Muscle of leg (tissue), 3 donors: ENCODE measurements at regions not wholly inside any gene's neighbourhood (a gene's known extent, or its start where the extent isn't known, plus 50 kb on each side); places are given as distances from the start of the nearest gene placed in this dataset.

Experiments used
- DNase-seq: peaks from one replicate; pipeline ENCODE4 v3.0.0; 2013
- H3K27ac ChIP-seq: one replicate; pipeline ENCODE4 v1.5.1; 2013; ENCODE audit warnings: mild to moderate bottlenecking, low read length, control low read depth
- H3K27me3 ChIP-seq: one replicate; pipeline ENCODE4 v1.6.1; 2013; ENCODE audit warnings: low read length; ENCODE audit not compliant: control insufficient read depth, insufficient read depth
- H3K36me3 ChIP-seq: one replicate; pipeline ENCODE4 v1.6.1; 2013; ENCODE audit warnings: low read length; ENCODE audit not compliant: control insufficient read depth, insufficient read depth
- H3K4me1 ChIP-seq: one replicate; pipeline ENCODE4 v1.6.1; 2013; ENCODE audit warnings: low read length; ENCODE audit not compliant: control insufficient read depth, insufficient read depth
- H3K4me3 ChIP-seq: one replicate; pipeline ENCODE4 v1.5.1; 2013; ENCODE audit warnings: low read length, control low read depth
- H3K9me3 ChIP-seq: replicated peaks from 2 replicates; pipeline ENCODE4 v1.6.1; 2013; ENCODE audit warnings: low read depth, low read length; ENCODE audit not compliant: control insufficient read depth
- WGBS: methylation state at CpG from one replicate; pipeline ENCODE4 v1.1.5; 2013; ENCODE audit warnings: missing lambda C conversion rate; ENCODE audit not compliant: insufficient coverage; 5-methylcytosine and 5-hydroxymethylcytosine counted together

DNA sequence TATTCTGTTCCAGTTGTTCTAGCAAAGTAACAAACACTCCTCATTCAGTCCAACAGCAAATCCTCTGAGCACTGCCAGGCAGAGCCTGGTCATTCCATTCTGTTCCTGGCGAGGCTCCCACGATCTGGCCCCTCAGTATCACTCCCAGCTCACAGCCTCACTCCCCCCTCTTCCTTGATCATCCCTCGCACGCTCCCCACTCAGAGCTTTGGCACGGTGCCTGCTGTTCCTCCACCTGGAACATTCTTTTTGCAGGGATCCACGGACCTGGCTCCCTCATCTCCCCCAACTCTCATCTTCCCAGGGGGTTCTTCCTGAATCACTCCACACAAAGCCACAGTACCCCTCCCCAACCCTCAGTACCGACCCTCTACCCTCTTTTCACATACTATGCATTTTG is 192.3 kb downstream of the ATPSCKMT start:
- no peaks in the 10 kb centered on the region for H3K9me3 ChIP-seq
- 51% methylated on average over 6 of the region's 7 CpGs for WGBS
- DNase-seq: no peak
- no peak overlapping the region for H3K27ac ChIP-seq
- H3K4me3 ChIP-seq: no peak overlapping the region
- no peaks in the 10 kb centered on the region for H3K4me1 ChIP-seq
- no peaks in the 10 kb centered on the region for H3K36me3 ChIP-seq
- H3K27me3 ChIP-seq: no peaks in the 10 kb centered on the region

DNA sequence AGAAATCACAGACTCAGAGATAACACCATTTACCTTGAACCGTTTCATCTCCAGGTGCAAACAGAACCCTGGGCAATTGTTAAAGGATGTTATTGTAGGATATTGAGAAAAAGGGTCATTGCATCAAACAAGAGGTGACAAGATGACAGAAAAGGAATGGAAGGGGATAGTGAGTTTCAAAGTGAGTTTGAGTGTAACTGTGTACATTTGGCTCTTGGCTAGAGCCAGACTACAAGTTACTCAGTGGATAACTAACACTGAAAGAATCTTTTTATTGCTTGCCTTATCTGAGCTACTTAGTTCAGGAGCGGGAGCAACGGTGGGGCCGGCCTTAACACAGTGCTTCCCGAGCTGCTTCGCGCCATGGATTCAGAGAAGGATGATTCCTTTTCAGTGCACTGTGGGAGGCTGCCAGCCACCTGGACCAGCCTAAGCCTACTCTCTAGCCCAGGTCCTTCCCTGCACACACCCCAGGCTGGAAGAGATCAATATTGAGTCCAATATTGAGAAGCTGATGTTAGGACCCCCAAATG is 193.4 kb downstream of the ATPSCKMT start:
- no peaks in the 10 kb centered on the region for H3K4me1 ChIP-seq
- H3K4me3 ChIP-seq: no peak overlapping the region
- no peaks in the 10 kb centered on the region for H3K27me3 ChIP-seq
- no peak overlapping the region for H3K27ac ChIP-seq
- no CpG with 5 or more reads among the region's 7 CpGs for WGBS
- H3K9me3 ChIP-seq: peaks cover 9% of the 10 kb centered on the region
- no peak for DNase-seq
- no peaks in the 10 kb centered on the region for H3K36me3 ChIP-seq

DNA sequence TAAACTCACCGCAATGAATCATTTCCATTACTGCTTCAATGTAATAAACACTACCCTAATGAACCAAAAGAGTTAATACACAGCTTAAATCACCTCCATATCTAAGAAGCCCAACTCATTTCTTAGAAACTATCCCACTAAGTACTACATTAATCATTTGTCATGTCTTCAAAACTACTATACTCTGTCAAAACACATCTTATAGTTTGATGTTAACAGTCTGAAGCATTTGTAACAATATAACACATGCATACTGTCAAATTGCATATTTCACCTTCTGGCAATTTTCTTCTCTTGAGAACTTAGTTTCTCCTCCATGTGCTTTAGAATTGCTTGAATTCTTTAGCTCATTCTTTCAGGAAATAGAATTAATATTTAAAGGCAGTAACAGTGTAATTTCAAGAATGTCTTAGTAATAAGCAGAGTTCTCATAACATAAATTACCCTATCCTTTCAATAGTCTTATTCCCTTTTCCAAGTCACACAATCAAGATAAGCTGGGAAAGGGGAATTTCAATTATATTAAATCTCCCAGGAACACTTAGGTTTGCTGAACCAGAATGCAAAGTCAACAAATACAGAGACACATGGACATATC is 199.7 kb downstream of the ATPSCKMT start:
- H3K27me3 ChIP-seq: no peaks in the 10 kb centered on the region
- peaks cover 9% of the 10 kb centered on the region for H3K9me3 ChIP-seq
- no peak for DNase-seq
- H3K36me3 ChIP-seq: no peaks in the 10 kb centered on the region
- WGBS: no CpG with 5 or more reads among the region's 1 CpG
- H3K4me1 ChIP-seq: no peaks in the 10 kb centered on the region
- no peak overlapping the region for H3K27ac ChIP-seq
- H3K4me3 ChIP-seq: no peak overlapping the region

DNA sequence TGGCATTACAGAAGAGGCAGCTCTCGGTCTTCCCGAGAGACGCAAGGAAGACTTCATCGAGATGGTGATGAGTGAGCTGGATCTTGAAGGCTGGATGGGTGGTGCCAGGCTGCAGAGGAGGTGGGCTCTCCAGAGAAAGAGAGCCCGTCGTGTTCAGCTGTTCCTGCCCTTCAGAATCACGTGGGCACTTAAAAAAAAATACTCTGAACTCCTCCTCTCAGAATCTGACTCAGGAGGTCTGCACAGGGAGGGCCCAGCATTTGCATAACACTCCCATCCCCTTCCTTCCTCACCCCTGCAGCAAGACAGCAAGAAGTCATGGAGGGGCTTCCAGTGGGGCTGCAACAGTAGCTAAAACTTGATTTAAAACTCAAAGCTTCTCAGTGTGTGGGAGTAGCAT is 203.0 kb downstream of the ATPSCKMT start:
- Histone ChIP-seq H3K4me3 (no peak overlapping the region), H3K27me3 (no peaks in the 10 kb centered on the region), H3K27ac (no peak overlapping the region), H3K9me3 (peaks cover 4% of the 10 kb centered on the region), H3K36me3 (no peaks in the 10 kb centered on the region), H3K4me1 (no peaks in the 10 kb centered on the region)
- DNase-seq: peak; percentile 25
- WGBS: 81% methylated on average over 7 of the region's 7 CpGs

DNA sequence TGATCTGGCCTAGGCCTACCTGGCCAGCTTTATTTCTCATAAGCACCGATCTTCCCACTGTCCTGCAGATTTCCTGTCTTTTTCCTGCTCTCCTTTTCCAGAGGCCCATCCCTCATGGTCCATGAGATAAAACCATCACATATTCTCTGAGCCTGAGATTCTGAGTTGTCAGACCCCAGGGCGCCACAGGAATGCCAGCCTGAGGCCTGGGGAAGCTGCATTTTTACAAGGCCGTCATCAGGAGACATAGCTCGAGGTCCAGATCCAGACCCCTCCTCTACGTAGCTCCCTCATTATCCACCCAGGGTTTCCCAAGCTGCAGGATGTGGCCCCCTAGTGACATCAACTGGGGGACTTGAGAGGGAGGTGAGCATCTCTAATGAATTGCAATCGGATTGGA is 204.3 kb downstream of the ATPSCKMT start:
- Histone ChIP-seq H3K9me3 (no peaks in the 10 kb centered on the region), H3K27me3 (no peaks in the 10 kb centered on the region), H3K4me3 (no peak overlapping the region), H3K36me3 (no peaks in the 10 kb centered on the region), H3K4me1 (no peaks in the 10 kb centered on the region), H3K27ac (no peak overlapping the region)
- DNase-seq: no peak
- WGBS: 100% methylated on average over 1 of the region's 6 CpGs

DNA sequence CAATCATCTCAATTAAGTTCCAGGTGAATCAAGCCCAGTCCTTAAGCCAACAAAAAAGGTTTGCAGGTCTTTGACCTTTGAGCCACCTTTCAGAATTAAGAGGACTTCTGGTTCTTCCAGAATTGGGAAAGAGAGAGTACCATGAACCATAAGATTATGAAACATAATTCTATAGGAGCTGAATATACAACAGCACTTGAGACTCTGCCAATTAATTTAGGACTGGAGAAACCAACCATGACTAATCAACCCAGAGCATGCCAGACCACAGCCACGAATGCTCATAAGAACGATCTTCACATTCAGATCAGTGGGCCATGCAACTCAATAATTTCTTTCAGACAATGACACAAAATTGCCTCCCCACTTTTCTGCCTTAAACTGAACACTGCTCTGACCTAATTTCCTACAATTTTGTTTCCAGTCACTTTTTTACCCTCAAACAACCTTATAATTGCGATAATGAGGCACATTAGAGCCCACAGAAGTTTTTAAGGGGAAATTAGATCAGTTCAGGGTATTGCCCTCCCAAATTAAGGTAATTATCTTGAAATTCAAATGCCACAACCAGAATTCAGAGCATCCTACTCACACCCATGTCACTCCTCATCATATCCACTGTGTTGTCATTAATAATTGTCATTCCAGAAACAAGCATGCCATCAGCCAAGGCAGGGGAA is 213.4 kb downstream of the ATPSCKMT start:
- H3K4me1 ChIP-seq: no peaks in the 10 kb centered on the region
- H3K27me3 ChIP-seq: no peaks in the 10 kb centered on the region
- H3K27ac ChIP-seq: no peak overlapping the region
- no peaks in the 10 kb centered on the region for H3K36me3 ChIP-seq
- no peak overlapping the region for H3K4me3 ChIP-seq
- no peaks in the 10 kb centered on the region for H3K9me3 ChIP-seq
- WGBS: 88% methylated on average over 2 of the region's 3 CpGs
- no peak for DNase-seq

DNA sequence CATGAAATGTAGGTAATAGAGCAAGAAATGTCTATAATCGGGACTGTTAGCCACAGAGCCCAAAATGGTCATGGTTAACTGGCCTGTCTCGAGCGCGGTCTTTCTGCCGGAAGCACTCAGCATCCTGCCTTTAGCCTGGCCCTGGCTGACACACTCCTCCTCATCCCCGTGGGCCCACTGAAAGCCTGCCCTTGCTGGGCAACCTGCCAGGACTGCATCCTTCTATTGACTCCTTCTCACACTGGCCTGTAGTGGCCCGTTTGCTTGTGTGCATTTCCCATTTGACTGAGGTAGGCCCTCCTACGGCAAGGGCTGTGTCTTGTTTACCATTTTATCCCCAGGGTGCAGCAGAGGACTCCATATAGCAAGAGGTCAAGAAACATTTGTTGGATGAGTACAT is 215.7 kb downstream of the ATPSCKMT start:
- Histone ChIP-seq H3K4me3 (no peak overlapping the region), H3K27me3 (no peaks in the 10 kb centered on the region), H3K36me3 (no peaks in the 10 kb centered on the region), H3K4me1 (no peaks in the 10 kb centered on the region), H3K27ac (no peak overlapping the region), H3K9me3 (peaks cover 2% of the 10 kb centered on the region)
- 41% methylated on average over 5 of the region's 8 CpGs for WGBS
- DNase-seq: peak; percentile 60

DNA sequence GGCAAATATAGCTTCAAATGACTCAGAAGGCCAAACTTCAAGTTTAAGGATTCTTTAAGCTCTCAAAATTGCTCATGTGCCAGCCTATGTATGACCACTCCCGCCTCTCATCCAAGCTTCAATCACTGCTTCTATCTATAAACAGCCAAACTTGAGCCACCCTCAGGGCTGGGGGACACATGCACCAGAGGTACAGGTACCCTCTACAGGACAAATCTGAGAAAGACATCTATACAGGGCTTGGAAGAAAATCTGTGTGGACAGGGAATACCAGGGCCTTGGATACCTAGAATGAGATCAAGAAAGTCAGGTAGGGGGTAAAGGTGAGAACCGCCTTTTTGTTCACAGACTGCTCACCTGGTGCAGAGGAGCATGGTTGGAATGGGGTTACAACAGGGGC is 217.9 kb downstream of the ATPSCKMT start:
- H3K36me3 ChIP-seq: no peaks in the 10 kb centered on the region
- no peak overlapping the region for H3K27ac ChIP-seq
- DNase-seq: no peak
- no peak overlapping the region for H3K4me3 ChIP-seq
- peaks cover 2% of the 10 kb centered on the region for H3K9me3 ChIP-seq
- 88% methylated on average over 1 of the region's 2 CpGs for WGBS
- no peaks in the 10 kb centered on the region for H3K27me3 ChIP-seq
- H3K4me1 ChIP-seq: no peaks in the 10 kb centered on the region

DNA sequence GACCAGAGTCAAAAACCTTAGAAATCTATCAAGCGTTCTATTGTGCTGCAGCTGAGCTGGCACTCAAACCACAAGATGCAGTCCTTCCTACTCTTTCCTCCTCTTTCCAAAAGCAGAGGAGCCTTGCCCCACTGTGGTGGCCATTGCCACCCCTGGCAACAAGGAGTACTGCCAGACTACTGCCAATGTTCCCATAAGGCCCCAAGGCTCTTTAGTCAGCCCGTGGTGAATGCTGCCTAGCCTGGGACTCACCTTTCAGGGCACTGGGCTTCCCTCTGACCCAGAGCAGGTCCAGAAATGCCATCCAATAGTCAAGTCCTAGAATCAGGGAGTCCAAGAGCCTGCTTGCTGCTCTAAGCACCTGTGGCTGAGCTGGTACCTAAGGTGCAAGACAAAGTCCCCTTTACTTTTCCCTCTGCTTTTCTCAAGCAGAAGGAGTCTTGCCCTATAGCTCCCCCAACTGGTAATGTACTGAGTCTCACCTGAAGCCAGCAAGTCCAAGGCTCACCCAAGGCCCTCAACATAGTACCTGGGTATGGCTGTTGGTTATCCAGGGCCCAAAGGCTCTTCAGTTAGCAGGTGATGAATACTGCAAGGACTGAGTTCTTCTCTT is 219.4 kb downstream of the ATPSCKMT start:
- H3K27ac ChIP-seq: no peak overlapping the region
- WGBS: 88% methylated on average over 1 of the region's 2 CpGs
- DNase-seq: no peak

DNA sequence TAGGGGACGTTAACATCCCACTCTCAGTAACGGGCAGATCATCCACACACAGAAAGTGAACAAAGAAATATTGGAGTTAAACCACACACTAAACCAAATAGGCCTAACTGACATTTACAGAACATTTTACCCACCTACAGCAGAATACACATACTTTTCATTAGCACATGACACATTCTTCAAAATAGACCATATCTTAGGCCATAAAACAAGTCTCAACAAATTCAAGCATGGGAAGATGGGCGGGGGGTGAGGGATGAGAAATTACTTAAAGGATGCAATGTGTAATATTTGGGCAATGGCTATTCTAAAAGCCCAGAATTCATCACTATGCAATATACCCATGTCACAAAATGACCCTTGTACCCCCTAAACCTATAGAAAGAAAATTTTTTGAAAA is 226.2 kb downstream of the ATPSCKMT start:
- Histone ChIP-seq H3K4me3 (no peak overlapping the region), H3K36me3 (no peaks in the 10 kb centered on the region), H3K27me3 (no peaks in the 10 kb centered on the region), H3K4me1 (peaks cover 4% of the 10 kb centered on the region), H3K27ac (no peak overlapping the region), H3K9me3 (peaks cover 2% of the 10 kb centered on the region)
- no peak for DNase-seq
- no CpG with 5 or more reads among the region's 3 CpGs for WGBS

More for the DNA sequence above, 219.4 kb downstream of the ATPSCKMT start:
- no peaks in the 10 kb centered on the region for H3K36me3 ChIP-seq
- no peaks in the 10 kb centered on the region for H3K4me1 ChIP-seq
- H3K27me3 ChIP-seq: no peaks in the 10 kb centered on the region
- peaks cover 2% of the 10 kb centered on the region for H3K9me3 ChIP-seq
- H3K4me3 ChIP-seq: no peak overlapping the region
